HCT116 (cell line): ENCODE measurements at regions not wholly inside any gene's neighbourhood (a gene's known extent, or its start where the extent isn't known, plus 50 kb on each side); places are given as distances from the start of the nearest gene placed in this dataset.

Experiments
- ATAC-seq: fragments of 200-7000 bp; cut with Tn5 transposase; 2 replicates; pipeline ENCODE4 v1.9.1; 2020; ENCODE audit warnings: mild to moderate bottlenecking, moderate library complexity
- BruUV-seq: library from RNA; stranded (reverse); fragments of 400-500 nt; replicated peaks from 2 replicates; lab custom pipeline; 2021; lab: Mats Ljungman, UMichigan
- CTCF ChIA-PET: fragments of 300-600 bp; sonication (Branson Sonifier 250); formaldehyde crosslinking; loops from one replicate; lab custom pipeline; 2021; ENCODE audit warnings: antibody characterized with exemption; lab: Charles Lee
- POLR2A ChIA-PET: fragments of 300-600, 350-600 bp; sonication (Branson Sonifier 250); formaldehyde crosslinking; loops from one replicate; lab custom pipeline; 2021; ENCODE audit warnings: antibody characterized with exemption; lab: Charles Lee
- RAD21 ChIA-PET, 2 experiments: fragments of 300-600 bp; sonication (Branson Sonifier 250); formaldehyde crosslinking; loops; one replicate each; lab custom pipeline; 2023; ENCODE audit warnings: low total read pairs in 2 of 2; ENCODE audit not compliant: uncharacterized antibody in 2 of 2, unreplicated experiment in 2 of 2, low non-redundant PET in 1 of 2; lab: Charles Lee
- DNase-seq: peaks from one replicate; pipeline ENCODE4 v3.0.0-alpha.2; 2010; ENCODE audit warnings: low read depth, low spot score
- H2AFZ ChIP-seq: fragments of 200-600 bp; shearing (Covaris generic), sonication (generic); 2 replicates; pipeline ENCODE4 v1.6.1; 2017; ENCODE audit warnings: low read depth, mixed run types, mixed read lengths, antibody characterized with exemption, low read length; ENCODE audit not compliant: poor library complexity, severe bottlenecking
- H3K27ac ChIP-seq: 2 replicates; pipeline ENCODE4 v1.5.1; 2012; ENCODE audit warnings: low read depth, low read length
- H3K27me3 ChIP-seq: fragments of 200-600 bp; sonication (generic); 2 replicates; pipeline ENCODE4 v1.6.1; 2016; ENCODE audit warnings: mixed run types, low read length, mixed read lengths; ENCODE audit not compliant: insufficient read depth
- H3K36me3 ChIP-seq, 2 experiments: fragments of 200-500 bp in 1 of 2; fragments of 200-600 bp in 1 of 2; sonication (Bioruptor generic) in 1 of 2; sonication (generic) in 1 of 2; 2 replicates each; pipeline versions ENCODE4 v1.5.1 to v1.6.1; 2014 to 2016; ENCODE audit warnings: low read length in 2 of 2, inconsistent platforms in 1 of 2, mixed read lengths in 1 of 2, mixed run types in 1 of 2; ENCODE audit not compliant: insufficient read depth in 2 of 2, control insufficient read depth in 1 of 2
- H3K4me1 ChIP-seq, 2 experiments: fragments of 200-600 bp in 1 of 2; sonication (generic) in 1 of 2; 2 replicates each; pipeline versions ENCODE4 v1.5.1 to v1.6.1; 2012 to 2017; ENCODE audit warnings: low read length in 2 of 2, inconsistent platforms in 1 of 2, mild to moderate bottlenecking in 1 of 2, mixed read lengths in 1 of 2, mixed run types in 1 of 2, moderate library complexity in 1 of 2; ENCODE audit not compliant: insufficient read depth in 2 of 2, control insufficient read depth in 1 of 2
- H3K4me2 ChIP-seq: fragments of 200-600 bp; sonication (generic); 2 replicates; pipeline ENCODE4 v1.6.1; 2017; ENCODE audit warnings: mixed run types, low read length, mixed read lengths
- H3K4me3 ChIP-seq, 2 experiments: fragments of 200-600 bp in 1 of 2; sonication (generic) in 1 of 2; replicated peaks in 1 of 2; 2 replicates each; pipeline ENCODE4 v1.5.1; 2011 to 2016; ENCODE audit warnings: low read length in 2 of 2, control low read depth in 1 of 2, low read depth in 1 of 2, mild to moderate bottlenecking in 1 of 2, mixed read lengths in 1 of 2, mixed run types in 1 of 2
- H3K79me2 ChIP-seq: fragments of 200-600 bp; sonication (generic); 2 replicates; pipeline ENCODE4 v1.6.1; 2017; ENCODE audit warnings: mild to moderate bottlenecking, mixed run types, low read length, moderate library complexity, mixed read lengths; ENCODE audit not compliant: insufficient read depth
- H3K9ac ChIP-seq: fragments of 200-600 bp; sonication (generic); 2 replicates; pipeline ENCODE4 v1.6.1; 2016; ENCODE audit warnings: low read length, mixed read lengths
- H3K9me2 ChIP-seq: fragments of 200-600 bp; sonication (generic), shearing (Covaris generic); 2 replicates; pipeline ENCODE4 v1.6.1; 2017; ENCODE audit warnings: mixed run types, mild to moderate bottlenecking, moderate library complexity; ENCODE audit not compliant: insufficient read depth
- H3K9me3 ChIP-seq, 2 experiments: fragments of 200-500 bp in 1 of 2; fragments of 200-600 bp in 1 of 2; sonication (Bioruptor generic) in 1 of 2; sonication (generic) in 1 of 2; 2 replicates each; pipeline ENCODE4 v1.6.1; 2014 to 2017; ENCODE audit warnings: low read length in 2 of 2, mixed read lengths in 2 of 2, inconsistent platforms in 1 of 2, low read depth in 1 of 2, mild to moderate bottlenecking in 1 of 2, mixed run types in 1 of 2, moderate library complexity in 1 of 2; ENCODE audit not compliant: control insufficient read depth in 1 of 2, insufficient read depth in 1 of 2
- H4K20me1 ChIP-seq: fragments of 200-600 bp; sonication (generic), shearing (Covaris generic); 2 replicates; pipeline ENCODE4 v1.6.1; 2017; ENCODE audit warnings: mixed run types, mild to moderate bottlenecking, moderate library complexity; ENCODE audit not compliant: insufficient read depth
- CBX3 ChIP-seq: IDR thresholded peaks from 2 replicates; pipeline ENCODE4 v1.6.1; 2012; ENCODE audit warnings: low read depth
- CTCF ChIP-seq, 3 experiments: fragments of 200-600 bp in 1 of 3; sonication (generic) in 1 of 3; IDR thresholded peaks in 2 of 3; conservative IDR thresholded peaks in 1 of 3; 2 replicates each; pipeline ENCODE4 v1.5.1; 2012 to 2017; ENCODE audit warnings: low read depth in 2 of 3, low read length in 2 of 3, antibody characterized with exemption in 1 of 3, borderline replicate concordance in 1 of 3, control low read depth in 1 of 3, mild to moderate bottlenecking in 1 of 3, mixed read lengths in 1 of 3, mixed run types in 1 of 3, moderate library complexity in 1 of 3; ENCODE audit not compliant: insufficient read depth in 1 of 3
- EGR1 ChIP-seq: IDR thresholded peaks from 2 replicates; pipeline ENCODE4 v1.6.1; 2012; ENCODE audit warnings: low read depth
- ELF1 ChIP-seq: IDR thresholded peaks from 2 replicates; pipeline ENCODE4 v1.6.1; 2012; ENCODE audit warnings: low read depth, borderline replicate concordance
- FOSL1 ChIP-seq: IDR thresholded peaks from 2 replicates; pipeline ENCODE4 v1.6.1; 2012; ENCODE audit warnings: low read depth
- JUND ChIP-seq: IDR thresholded peaks from 2 replicates; pipeline ENCODE4 v1.6.1; 2012
- POLR2A ChIP-seq: IDR thresholded peaks from 2 replicates; pipeline ENCODE4 v1.7.0; 2011; ENCODE audit warnings: borderline replicate concordance; ENCODE audit not compliant: insufficient read depth, insufficient read length; ENCODE audit errors: extremely low read depth
- REST ChIP-seq: IDR thresholded peaks from 2 replicates; pipeline ENCODE4 v1.6.1; 2012; ENCODE audit warnings: low read depth
- SIN3A ChIP-seq: IDR thresholded peaks from 2 replicates; pipeline ENCODE4 v1.6.1; 2012; ENCODE audit warnings: low read depth
- SRF ChIP-seq: IDR thresholded peaks from 2 replicates; pipeline ENCODE4 v1.6.1; 2012; ENCODE audit warnings: low read depth
- YY1 ChIP-seq: IDR thresholded peaks from 2 replicates; pipeline ENCODE4 v1.6.1; 2011; ENCODE audit warnings: low read length, low read depth, moderate library complexity, mild to moderate bottlenecking; ENCODE audit not compliant: insufficient replicate concordance; ENCODE audit errors: extremely low read depth
- ZBTB33 ChIP-seq: IDR thresholded peaks from 2 replicates; pipeline ENCODE4 v1.6.1; 2011; ENCODE audit warnings: mild to moderate bottlenecking, low read length, moderate library complexity; ENCODE audit not compliant: insufficient replicate concordance; ENCODE audit errors: extremely low read depth
- ZFX ChIP-seq: fragments of 450-650 bp; IDR thresholded peaks from 2 replicates; pipeline ENCODE4 v1.6.1; 2017
- intact Hi-C: fragments of 100-400 bp; cut with micrococcal nuclease; formaldehyde crosslinking; loops from 2 replicates; pipeline ENCODE4 v1.10.0; 2022

- H3K4me3 ChIP-seq = no peak overlapping the region
- H3K79me2 ChIP-seq = no peaks in the 10 kb centered on the region
- no peak overlapping the region for H3K4me2 ChIP-seq
- ChIA-PET RAD21 (no interaction called here), CTCF (no interaction called here), POLR2A (no interaction called here)
- no peaks in the 10 kb centered on the region for H3K36me3 ChIP-seq
- ATAC-seq (no peak), DNase-seq (no peak)
- H3K9me2 ChIP-seq = no peaks in the 10 kb centered on the region
- no peak overlapping the region for H2AFZ ChIP-seq
- no peaks in the 10 kb centered on the region for H4K20me1 ChIP-seq
- H3K27me3 ChIP-seq = peaks cover 15% of the 10 kb centered on the region; the same call in 1 of the 2 replicates
- no TSS peak for BruUV-seq
- no peaks in the 10 kb centered on the region for H3K4me1 ChIP-seq
- TF ChIP-seq POLR2A (no peak), SIN3A (no peak), ZFX (no peak), YY1 (no peak), ZBTB33 (no peak), CBX3 (no peak), ELF1 (no peak), REST (no peak), JUND (no peak), FOSL1 (no peak), EGR1 (no peak), SRF (no peak), CTCF (IDR thresholded peaks at IDR 0.05 in 2 of 3, conservative IDR thresholded peaks at IDR 0.05 in 1 of 3; ENCODE audit: borderline replicate concordance in 1 of 3, insufficient read depth in 1 of 3, low read depth in 2 of 3, low read length in 2 of 3) (no peak)
- intact Hi-C loops = no loop called here
- no peak overlapping the region for H3K27ac ChIP-seq
- no peak overlapping the region for H3K9ac ChIP-seq
- H3K9me3 ChIP-seq = no peaks in the 10 kb centered on the region
Observed at GRCh38 chr1:47498551-47498950, 60.7 kb downstream of the FOXD2 start.
